Lower lobe of right lung (tissue), 2 donors: ENCODE measurements at regions not wholly inside any gene's neighbourhood (a gene's known extent, or its start where the extent isn't known, plus 50 kb on each side); places are given as distances from the start of the nearest gene placed in this dataset.
"Not testable (repeated sequence)": the region's sequence is repeated elsewhere in the genome, so short reads cannot be mapped to it uniquely, and the experiment has no call there.

ENCODE experiments used
- ATAC-seq, 2 donors: fragments of 200-7000 bp; cut with Tn5 transposase; one replicate each; pipeline ENCODE4 v1.9.1; 2020 to 2022; ENCODE audit warnings: mild to moderate bottlenecking in 2 of 2, moderate library complexity in 2 of 2
- DNase-seq: peaks from one replicate; pipeline ENCODE4 v3.0.0-alpha.2; 2020
- H3K27ac ChIP-seq: fragments of 200-600 bp; one replicate; pipeline ENCODE4 v1.8.0; 2022
- H3K27me3 ChIP-seq: fragments of 200-600 bp; one replicate; pipeline ENCODE4 v1.8.0; 2022; ENCODE audit warnings: low read depth
- H3K36me3 ChIP-seq: fragments of 200-600 bp; one replicate; pipeline ENCODE4 v1.8.0; 2022; ENCODE audit warnings: mild to moderate bottlenecking
- H3K4me1 ChIP-seq: fragments of 200-600 bp; one replicate; pipeline ENCODE4 v1.8.0; 2022
- H3K4me3 ChIP-seq: fragments of 200-600 bp; one replicate; pipeline ENCODE4 v1.8.0; 2022; ENCODE audit warnings: mild to moderate bottlenecking
- H3K9me3 ChIP-seq: fragments of 200-600 bp; one replicate; pipeline ENCODE4 v1.8.0; 2022
- CTCF ChIP-seq: fragments of 200-600 bp; IDR thresholded peaks from one replicate; pipeline ENCODE4 v1.8.0; 2022; ENCODE audit warnings: antibody characterized with exemption, mild to moderate bottlenecking
- intact Hi-C: fragments of 100-400 bp; cut with DNase I; formaldehyde crosslinking; loops from one replicate; pipeline ENCODE4 v1.11.0; 2022
- donor health status: DM: no; HTN: yes; CAD: no; lungs with severe emphysema.

GRCh38 chr20:50332491-50332980, 141.9 kb downstream of the CEBPB start:
- Histone ChIP-seq H3K4me1 (peaks cover 15% of the 10 kb centered on the region), H3K4me3 (no peak overlapping the region), H3K36me3 (no peaks in the 10 kb centered on the region), H3K9me3 (no peaks in the 10 kb centered on the region), H3K27me3 (no peaks in the 10 kb centered on the region), H3K27ac (peak overlapping the region; percentile 18)
- intact Hi-C loops, result no loop called here
- ATAC-seq (no peak), DNase-seq (peak; percentile 24)
- no peak for TF ChIP-seq CTCF

- H3K27me3 ChIP-seq, result no peaks in the 10 kb centered on the region
- intact Hi-C loops, result no loop called here
- no peak for ATAC-seq
- no peaks in the 10 kb centered on the region for H3K9me3 ChIP-seq
- H3K27ac ChIP-seq, result no peak overlapping the region
- H3K36me3 ChIP-seq, result no peaks in the 10 kb centered on the region
- H3K4me1 ChIP-seq, result peaks cover 18% of the 10 kb centered on the region
- DNase-seq, result no peak
- H3K4me3 ChIP-seq, result no peak overlapping the region
- no peak for TF ChIP-seq CTCF
These were observed 142.6 kb downstream of the CEBPB start for GRCh38 chr20:50333131-50333670.

GRCh38 chr20:50333812-50334211, 143.2 kb downstream of the CEBPB start:
- H3K9me3 ChIP-seq, result no peaks in the 10 kb centered on the region
- peaks cover 23% of the 10 kb centered on the region for H3K4me1 ChIP-seq
- intact Hi-C loops, result no loop called here
- ATAC-seq, result no peak
- H3K27ac ChIP-seq, result no peak overlapping the region
- peak; percentile 18 for DNase-seq
- no peak overlapping the region for H3K4me3 ChIP-seq
- H3K27me3 ChIP-seq, result no peaks in the 10 kb centered on the region
- TF ChIP-seq CTCF, result no peak
- no peaks in the 10 kb centered on the region for H3K36me3 ChIP-seq

GRCh38 chr20:50334512-50334911, 143.9 kb downstream of the CEBPB start:
- H3K27me3 ChIP-seq, H3K27ac ChIP-seq, H3K36me3 ChIP-seq, ATAC-seq, DNase-seq, H3K9me3 ChIP-seq, H3K4me3 ChIP-seq, intact Hi-C loops: not testable (repeated sequence)
- H3K4me1 ChIP-seq, result peaks cover 30% of the 10 kb centered on the region

GRCh38 chr20:50335105-50335504, 144.5 kb downstream of the CEBPB start:
- no peak for DNase-seq
- intact Hi-C loops, result no loop called here

More at GRCh38 chr20:50335105-50335504, 144.5 kb downstream of the CEBPB start:
- H3K36me3 ChIP-seq, result no peaks in the 10 kb centered on the region
- H3K27me3 ChIP-seq, result no peaks in the 10 kb centered on the region
- no peak for TF ChIP-seq CTCF
- no peaks in the 10 kb centered on the region for H3K9me3 ChIP-seq
- H3K27ac ChIP-seq, result no peak overlapping the region
- ATAC-seq, result peak in 1 of 2 donors; percentile 35
- no peak overlapping the region for H3K4me3 ChIP-seq
- H3K4me1 ChIP-seq, result peaks cover 36% of the 10 kb centered on the region
